ENCODE measurements at regions not wholly inside any gene's neighbourhood (a gene's known extent, or its start where the extent isn't known, plus 50 kb on each side); places are given as distances from the start of the nearest gene placed in this dataset.
A peak's percentile ranks its signal among the peaks of the same experiment; 100 is the strongest.

DNA sequence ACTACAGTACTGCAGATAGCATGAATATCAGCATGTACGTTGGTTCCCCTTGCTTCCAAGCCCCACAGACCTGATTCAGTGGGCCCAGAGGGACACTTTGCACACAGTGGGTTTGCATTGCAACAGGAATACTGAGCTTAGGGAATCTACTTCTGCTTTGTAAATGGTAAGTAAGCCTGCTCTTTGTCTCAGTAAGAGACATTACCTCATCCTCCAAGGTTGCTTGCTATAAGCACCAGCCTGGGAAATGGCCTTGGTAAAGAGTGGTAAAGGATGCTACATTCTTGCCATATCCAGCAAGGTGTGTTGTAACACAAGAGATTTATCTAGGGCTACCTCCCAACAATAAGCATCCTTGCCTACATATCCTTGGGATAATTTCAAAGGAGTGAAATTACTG, 730.5 kb downstream of the INHBA start:
- Mint-ChIP-seq H3K4me1 (peaks cover 19 to 21% of the 10 kb centered on the region in 2 experiments), H3K27me3 (ENCODE audit: low read depth) (no peaks in the 10 kb centered on the region), H3K27ac (peak overlapping the region in 2 of 3 experiments; percentile 63 to 71; a peak in 1 of 7 replicates), H3K4me3 (no peak overlapping the region), H3K36me3 (ENCODE audit: insufficient read depth in 1 of 3, low read depth in 3 of 3) (no peaks in the 10 kb centered on the region), H3K9me3 (no peaks in the 10 kb centered on the region)
- Histone ChIP-seq H2BK20ac (ENCODE audit: low read depth, low read length, poor library complexity, severe bottlenecking) (no peak overlapping the region), H2BK12ac (ENCODE audit: insufficient read length, low read depth, low read length) (no peak overlapping the region), H3K9ac (ENCODE audit: extremely low read depth, insufficient read length, low read length) (no peak overlapping the region), H2AFZ (ENCODE audit: low read length) (no peak overlapping the region), H3K14ac (ENCODE audit: insufficient read depth, low read length) (no peak overlapping the region), H2BK5ac (ENCODE audit: insufficient read length, low read length) (no peak overlapping the region), H4K91ac (ENCODE audit: insufficient read length, low read depth, low read length) (no peak overlapping the region), H2BK120ac (ENCODE audit: low read depth, low read length, poor library complexity, severe bottlenecking) (no peak overlapping the region), H3K27me3 (ENCODE audit: insufficient read depth, low read length) (no peaks in the 10 kb centered on the region), H3K4ac (ENCODE audit: low read depth, low read length) (no peak overlapping the region), H3K27ac (ENCODE audit: insufficient read length, low read depth, low read length) (peak overlapping the region; percentile 29), H3K4me2 (ENCODE audit: insufficient read depth, insufficient read length, low read length) (no peak overlapping the region), H3T11ph (ENCODE audit: low read length) (no peak overlapping the region), H3K18ac (ENCODE audit: insufficient read length, low read depth, low read length) (no peak overlapping the region), H3K23me2 (ENCODE audit: insufficient read length, low read depth, low read length, poor library complexity, severe bottlenecking) (no peaks in the 10 kb centered on the region), H3K9me3 (ENCODE audit: control insufficient read depth, low read depth, low read length) (no peaks in the 10 kb centered on the region), H2AK5ac (ENCODE audit: insufficient read length, low read length) (no peak overlapping the region), H3K56ac (ENCODE audit: insufficient read length, low read depth, low read length) (no peak overlapping the region), H4K5ac (ENCODE audit: insufficient read length, low read depth, low read length) (peak overlapping the region; percentile 56), H2BK15ac (ENCODE audit: low read depth, low read length) (no peak overlapping the region), H4K8ac (replicated peaks; ENCODE audit: insufficient read length, low read depth, low read length) (no peak overlapping the region), H3K79me1 (ENCODE audit: insufficient read depth, low read depth, low read length, poor library complexity, severe bottlenecking) (no peaks in the 10 kb centered on the region), H3K79me2 (ENCODE audit: insufficient read depth, low read length) (no peaks in the 10 kb centered on the region), H3K23ac (ENCODE audit: insufficient read length, low read depth, low read length) (no peak overlapping the region), H3K4me1 (ENCODE audit: insufficient read depth, low read length) (peaks cover 7% of the 10 kb centered on the region; the same call in 1 of the 2 replicates), H4K20me1 (ENCODE audit: control insufficient read depth, insufficient read depth, insufficient read length) (no peaks in the 10 kb centered on the region)
- DNase-seq: no peak
- WGBS (ENCODE audit: extremely low coverage, insufficient read length, low lambda C conversion rate): no CpG with 5 or more reads among the region's 1 CpG
- TF ChIP-seq, protein P1, sequence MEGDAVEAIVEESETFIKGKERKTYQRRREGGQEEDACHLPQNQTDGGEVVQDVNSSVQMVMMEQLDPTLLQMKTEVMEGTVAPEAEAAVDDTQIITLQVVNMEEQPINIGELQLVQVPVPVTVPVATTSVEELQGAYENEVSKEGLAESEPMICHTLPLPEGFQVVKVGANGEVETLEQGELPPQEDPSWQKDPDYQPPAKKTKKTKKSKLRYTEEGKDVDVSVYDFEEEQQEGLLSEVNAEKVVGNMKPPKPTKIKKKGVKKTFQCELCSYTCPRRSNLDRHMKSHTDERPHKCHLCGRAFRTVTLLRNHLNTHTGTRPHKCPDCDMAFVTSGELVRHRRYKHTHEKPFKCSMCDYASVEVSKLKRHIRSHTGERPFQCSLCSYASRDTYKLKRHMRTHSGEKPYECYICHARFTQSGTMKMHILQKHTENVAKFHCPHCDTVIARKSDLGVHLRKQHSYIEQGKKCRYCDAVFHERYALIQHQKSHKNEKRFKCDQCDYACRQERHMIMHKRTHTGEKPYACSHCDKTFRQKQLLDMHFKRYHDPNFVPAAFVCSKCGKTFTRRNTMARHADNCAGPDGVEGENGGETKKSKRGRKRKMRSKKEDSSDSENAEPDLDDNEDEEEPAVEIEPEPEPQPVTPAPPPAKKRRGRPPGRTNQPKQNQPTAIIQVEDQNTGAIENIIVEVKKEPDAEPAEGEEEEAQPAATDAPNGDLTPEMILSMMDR (conservative IDR thresholded peaks at IDR 0.05): no peak

Data from H9 (cell line).